ENCODE measurements at regions not wholly inside any gene's neighbourhood (a gene's known extent, or its start where the extent isn't known, plus 50 kb on each side); places are given as distances from the start of the nearest gene placed in this dataset.
"Not testable (repeated sequence)": the region's sequence is repeated elsewhere in the genome, so short reads cannot be mapped to it uniquely, and the experiment has no call there.

DNA sequence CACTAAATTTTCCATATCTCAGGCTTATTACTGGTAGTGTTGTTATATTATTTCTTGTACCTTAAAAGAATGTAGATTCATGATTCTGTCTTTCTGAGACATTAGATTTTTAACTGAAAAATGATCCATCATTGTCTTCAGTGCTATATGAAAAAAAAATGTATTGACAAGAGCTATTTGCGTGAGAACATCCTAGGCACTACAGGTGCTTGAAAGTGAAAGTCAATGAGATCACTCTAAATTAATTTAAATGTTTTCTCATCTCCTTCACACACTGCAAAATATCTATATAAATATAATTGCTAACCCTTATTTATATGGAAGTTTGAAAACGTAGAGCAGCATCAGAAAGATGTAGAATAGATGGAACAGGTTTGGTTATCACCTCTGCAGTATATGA is 684.6 kb downstream of the TRIB2 start:
- no peaks in the 10 kb centered on the region for H3K4me1 Mint-ChIP-seq (ENCODE audit: low read depth in 2 of 2)
- peaks cover 4 to 6% of the 10 kb centered on the region in 2 donors for H3K9me3 Mint-ChIP-seq

DNA sequence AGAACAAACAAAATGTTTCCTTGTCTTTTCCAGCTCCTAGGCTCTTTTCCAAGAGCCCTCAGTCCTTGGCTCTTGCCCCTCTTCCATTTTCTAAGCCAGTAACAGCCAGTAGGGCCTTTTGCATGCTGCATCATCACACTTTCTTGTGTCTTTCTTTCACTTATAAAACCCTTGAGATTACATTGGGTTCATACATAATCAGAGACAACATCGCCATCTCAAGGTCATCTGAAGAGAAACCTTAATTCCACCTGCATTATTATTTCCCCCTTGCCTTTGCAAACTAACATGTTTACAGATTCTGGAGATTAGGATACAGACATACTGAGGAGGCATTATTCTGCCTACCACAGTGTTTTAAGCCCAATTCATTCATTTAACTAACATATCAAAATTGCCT is 697.3 kb downstream of the TRIB2 start:
- H3K36me3 Mint-ChIP-seq (ENCODE audit: insufficient read depth) = peaks cover 4% of the 10 kb centered on the region
- peaks cover 15 to 25% of the 10 kb centered on the region in 2 donors for H3K9me3 Mint-ChIP-seq
- no peaks in the 10 kb centered on the region for H3K4me1 Mint-ChIP-seq (ENCODE audit: low read depth in 2 of 2)
- H3K4me3 Mint-ChIP-seq = no peak overlapping the region
- H3K27ac Mint-ChIP-seq = no peak overlapping the region
- ATAC-seq (replicated peaks) (no peak), DNase-seq (no peak)
- no peaks in the 10 kb centered on the region for H3K27me3 Mint-ChIP-seq

More for the DNA sequence above, 684.6 kb downstream of the TRIB2 start:
- Mint-ChIP-seq H3K36me3 (ENCODE audit: insufficient read depth) (no peaks in the 10 kb centered on the region), H3K27ac (no peak overlapping the region), H3K27me3 (no peaks in the 10 kb centered on the region), H3K4me3 (no peak overlapping the region)
- DNase-seq (no peak), ATAC-seq (replicated peaks) (no peak)

DNA sequence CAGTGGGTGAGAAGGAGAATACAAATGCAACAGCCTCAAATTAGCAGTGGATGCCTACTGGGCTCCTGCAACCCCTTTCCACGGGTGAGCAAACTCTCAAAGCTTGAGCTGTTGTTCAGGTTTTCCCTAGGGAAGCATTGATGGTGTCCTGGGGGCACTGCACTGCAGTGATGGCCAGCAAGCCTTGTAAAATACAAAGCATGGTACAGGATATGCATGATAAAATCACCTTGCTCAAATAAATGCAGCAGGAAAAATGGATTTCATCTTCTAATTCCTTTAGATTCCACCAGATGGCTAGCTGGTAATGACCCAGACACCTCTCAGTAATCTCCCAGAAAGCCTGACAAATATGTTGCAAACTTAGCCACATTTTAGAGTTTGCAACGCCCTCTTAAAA is 698.2 kb downstream of the TRIB2 start:
- H3K9me3 Mint-ChIP-seq = peaks cover 15 to 25% of the 10 kb centered on the region in 2 donors
- H3K36me3 Mint-ChIP-seq (ENCODE audit: insufficient read depth) = peaks cover 4% of the 10 kb centered on the region
- no peak overlapping the region for H3K27ac Mint-ChIP-seq
- no peaks in the 10 kb centered on the region for H3K4me1 Mint-ChIP-seq (ENCODE audit: low read depth in 2 of 2)
- no peaks in the 10 kb centered on the region for H3K27me3 Mint-ChIP-seq
- ATAC-seq (replicated peaks) = no peak
- DNase-seq = no peak
- H3K4me3 Mint-ChIP-seq = no peak overlapping the region

DNA sequence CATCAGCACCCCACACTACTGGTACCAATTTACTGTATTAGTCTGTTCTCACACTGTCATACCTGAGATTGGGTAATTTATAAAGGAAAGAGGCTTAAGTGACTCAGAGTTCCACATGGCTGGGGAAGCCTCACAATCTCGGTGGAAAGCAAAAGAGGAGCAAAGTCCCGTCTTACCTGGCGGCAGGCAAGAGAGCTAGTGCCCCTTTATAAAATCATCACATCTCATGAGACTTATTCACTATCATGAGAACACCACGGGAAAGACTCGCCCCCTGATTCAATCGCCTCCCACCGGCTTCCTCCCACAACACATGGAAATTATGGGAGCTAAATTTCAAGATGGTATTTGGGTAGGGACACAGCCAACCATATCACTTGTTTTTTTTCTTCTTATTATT is 717.2 kb downstream of the TRIB2 start:
- H3K4me1 Mint-ChIP-seq (ENCODE audit: low read depth in 2 of 2) = no peaks in the 10 kb centered on the region
- no peak for DNase-seq
- H3K4me3 Mint-ChIP-seq = no peak overlapping the region
- H3K27me3 Mint-ChIP-seq = no peaks in the 10 kb centered on the region
- H3K27ac Mint-ChIP-seq = no peak overlapping the region
- ATAC-seq (replicated peaks) = no peak
- no peaks in the 10 kb centered on the region for H3K36me3 Mint-ChIP-seq (ENCODE audit: insufficient read depth)
- peaks cover 0 to 12% of the 10 kb centered on the region in 2 donors for H3K9me3 Mint-ChIP-seq

DNA sequence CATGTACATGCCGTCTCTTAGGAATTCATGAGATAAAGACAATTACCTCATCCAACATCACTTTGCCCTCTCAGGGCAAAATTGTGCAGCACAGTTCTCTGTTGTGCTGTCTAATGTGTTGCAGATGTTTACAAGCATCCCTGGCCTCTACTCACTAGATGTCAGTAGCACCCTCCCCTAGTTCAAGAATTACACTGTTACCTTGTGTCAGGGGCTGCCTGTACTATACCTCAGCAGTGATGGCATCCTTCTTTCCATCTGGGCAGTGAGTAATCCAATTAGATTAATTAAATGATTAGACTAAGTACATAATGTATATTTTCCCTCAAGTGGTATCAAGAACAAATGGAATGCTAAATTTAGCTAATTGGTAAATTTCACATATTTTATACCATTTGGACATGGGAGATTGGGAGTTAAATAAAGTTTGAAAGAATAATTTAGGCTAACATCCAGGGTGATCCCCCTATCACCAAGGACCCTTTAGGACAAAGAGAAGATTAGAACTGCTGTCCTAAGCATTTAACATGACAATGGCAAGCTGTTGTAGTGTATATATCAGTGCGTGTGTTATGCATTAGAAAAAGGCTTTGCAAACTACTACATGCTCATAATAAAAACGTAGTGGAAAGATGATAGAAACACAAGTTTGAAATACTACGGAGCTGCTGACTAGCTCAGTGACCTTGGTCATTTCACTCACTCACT is 727.0 kb downstream of the TRIB2 start:
- not testable (repeated sequence) for H3K27ac Mint-ChIP-seq; DNase-seq; ATAC-seq (replicated peaks); H3K4me3 Mint-ChIP-seq; H3K36me3 Mint-ChIP-seq (ENCODE audit: insufficient read depth); H3K9me3 Mint-ChIP-seq; H3K27me3 Mint-ChIP-seq; H3K4me1 Mint-ChIP-seq (ENCODE audit: low read depth in 2 of 2)

DNA sequence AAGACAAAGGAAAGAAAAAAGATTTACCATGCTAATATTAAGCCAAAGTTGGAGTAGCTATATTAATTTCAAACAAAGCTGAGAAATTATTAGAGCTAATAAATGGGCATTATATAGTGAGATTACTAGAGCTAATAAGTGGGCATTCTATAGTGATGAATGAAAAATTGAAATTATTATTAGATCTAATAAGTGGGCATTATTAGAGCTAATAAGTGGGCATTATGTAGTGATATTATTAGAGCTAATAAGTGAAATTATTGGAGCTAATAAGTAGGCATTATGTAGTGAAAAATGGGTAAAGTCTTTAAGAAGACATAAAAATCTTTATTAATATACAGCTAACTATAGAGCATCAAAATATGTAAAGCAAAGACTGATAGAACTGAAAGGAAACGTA is 745.7 kb downstream of the TRIB2 start:
- Mint-ChIP-seq H3K4me3 (no peak overlapping the region), H3K27ac (no peak overlapping the region), H3K36me3 (ENCODE audit: insufficient read depth) (no peaks in the 10 kb centered on the region), H3K27me3 (no peaks in the 10 kb centered on the region), H3K9me3 (peaks cover 2 to 7% of the 10 kb centered on the region in 2 donors), H3K4me1 (ENCODE audit: low read depth in 2 of 2) (no peaks in the 10 kb centered on the region)
- ATAC-seq (replicated peaks) (no peak), DNase-seq (no peak)

DNA sequence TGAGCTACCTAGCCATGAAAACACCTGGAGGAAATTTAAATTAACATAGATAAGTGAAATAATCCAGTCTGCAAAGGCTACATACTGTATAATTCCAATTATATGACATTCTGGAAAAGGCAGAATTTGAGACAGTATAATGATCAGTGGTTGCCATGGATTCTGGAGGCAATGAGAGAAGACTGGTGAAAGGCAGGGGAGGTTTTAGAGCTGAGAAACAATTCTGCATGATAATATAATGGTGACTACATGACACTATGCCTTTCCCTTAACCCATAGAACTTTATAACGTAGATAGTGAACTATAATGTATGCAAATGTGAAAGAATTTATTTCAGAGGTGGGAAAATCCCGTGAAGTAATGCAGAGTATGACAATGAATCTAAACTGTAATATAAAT is 749.3 kb downstream of the TRIB2 start:
- no peaks in the 10 kb centered on the region for H3K36me3 Mint-ChIP-seq (ENCODE audit: insufficient read depth)
- no peak for ATAC-seq (replicated peaks)
- no peaks in the 10 kb centered on the region for H3K27me3 Mint-ChIP-seq

DNA sequence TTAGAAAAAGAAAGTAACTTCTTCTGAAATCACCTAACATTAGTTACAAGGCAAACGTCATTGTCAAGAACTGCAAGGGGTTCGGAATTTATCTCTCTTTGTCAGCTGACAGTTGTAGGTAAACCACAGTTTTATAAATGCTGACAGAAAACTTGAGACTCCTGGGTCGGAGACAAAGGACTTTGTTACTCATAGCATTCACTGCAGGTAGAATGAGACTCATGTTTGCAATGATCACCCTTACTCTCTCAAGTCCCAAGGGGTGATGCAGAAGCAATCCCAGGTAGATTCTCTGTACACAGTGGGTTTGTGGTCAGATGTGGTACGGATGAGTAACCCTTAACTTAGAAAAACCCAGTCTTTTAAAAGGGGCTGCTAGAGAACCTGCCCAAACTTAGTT is 757.8 kb downstream of the TRIB2 start:
- Mint-ChIP-seq H3K4me3 (no peak overlapping the region), H3K27ac (no peak overlapping the region), H3K9me3 (peaks cover 10% of the 10 kb centered on the region in 2 donors), H3K27me3 (no peaks in the 10 kb centered on the region), H3K36me3 (ENCODE audit: insufficient read depth) (peaks cover 3% of the 10 kb centered on the region), H3K4me1 (ENCODE audit: low read depth in 2 of 2) (no peaks in the 10 kb centered on the region)
- DNase-seq (no peak), ATAC-seq (replicated peaks) (no peak)

More for the DNA sequence above, 749.3 kb downstream of the TRIB2 start:
- Mint-ChIP-seq H3K27ac (no peak overlapping the region), H3K9me3 (peaks cover 4 to 7% of the 10 kb centered on the region in 2 donors), H3K4me3 (no peak overlapping the region), H3K4me1 (ENCODE audit: low read depth in 2 of 2) (no peaks in the 10 kb centered on the region)
- DNase-seq = no peak

DNA sequence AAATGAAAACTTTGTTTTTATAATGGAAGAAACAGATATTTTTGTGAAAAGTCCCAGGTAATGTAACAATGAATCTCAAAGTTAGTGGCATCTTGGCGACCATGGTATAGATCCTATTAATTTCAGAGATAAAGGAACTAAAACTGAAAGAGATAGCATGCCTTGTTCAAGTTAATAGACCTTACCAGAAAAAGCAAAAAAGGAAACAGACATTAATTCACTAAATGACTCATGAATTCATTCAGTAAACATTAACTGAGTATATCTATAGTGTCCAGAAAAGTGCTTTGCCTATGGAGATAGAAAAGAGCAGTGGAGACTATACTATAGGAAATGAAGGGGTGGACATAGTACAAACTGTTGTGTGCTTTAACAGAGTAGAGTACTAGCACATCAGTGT is 763.3 kb downstream of the TRIB2 start:
- peaks cover 3% of the 10 kb centered on the region for H3K36me3 Mint-ChIP-seq (ENCODE audit: insufficient read depth)
- peaks cover 9 to 10% of the 10 kb centered on the region in 2 donors for H3K9me3 Mint-ChIP-seq
- H3K4me3 Mint-ChIP-seq = no peak overlapping the region
- no peak for DNase-seq
- no peak for ATAC-seq (replicated peaks)
- no peak overlapping the region for H3K27ac Mint-ChIP-seq
- no peaks in the 10 kb centered on the region for H3K27me3 Mint-ChIP-seq
- no peaks in the 10 kb centered on the region for H3K4me1 Mint-ChIP-seq (ENCODE audit: low read depth in 2 of 2)

DNA sequence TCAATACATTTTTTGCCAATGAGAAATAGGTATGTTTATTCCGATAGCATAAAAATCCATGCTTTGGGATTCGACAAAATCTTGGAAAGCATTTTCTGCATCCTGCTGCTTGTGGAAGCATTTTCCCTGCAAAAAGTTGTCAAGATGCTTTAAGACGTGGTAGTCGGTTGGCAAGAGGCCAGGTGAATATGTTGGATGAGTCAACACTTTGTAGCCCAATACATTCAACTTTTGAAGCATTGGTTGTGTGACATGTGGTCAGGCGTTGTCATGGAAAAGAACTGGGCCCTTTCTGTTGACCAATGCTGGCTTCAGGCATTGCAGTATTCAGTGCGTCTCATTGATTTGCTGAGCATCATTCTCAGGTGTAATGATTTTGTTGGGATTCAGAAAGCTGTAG is 764.5 kb downstream of the TRIB2 start:
- Mint-ChIP-seq H3K4me3 (no peak overlapping the region), H3K27ac (no peak overlapping the region), H3K9me3 (peaks cover 10% of the 10 kb centered on the region in 2 donors), H3K27me3 (no peaks in the 10 kb centered on the region), H3K4me1 (ENCODE audit: low read depth in 2 of 2) (no peaks in the 10 kb centered on the region), H3K36me3 (ENCODE audit: insufficient read depth) (peaks cover 3% of the 10 kb centered on the region)
- DNase-seq (no peak), ATAC-seq (replicated peaks) (no peak)

DNA sequence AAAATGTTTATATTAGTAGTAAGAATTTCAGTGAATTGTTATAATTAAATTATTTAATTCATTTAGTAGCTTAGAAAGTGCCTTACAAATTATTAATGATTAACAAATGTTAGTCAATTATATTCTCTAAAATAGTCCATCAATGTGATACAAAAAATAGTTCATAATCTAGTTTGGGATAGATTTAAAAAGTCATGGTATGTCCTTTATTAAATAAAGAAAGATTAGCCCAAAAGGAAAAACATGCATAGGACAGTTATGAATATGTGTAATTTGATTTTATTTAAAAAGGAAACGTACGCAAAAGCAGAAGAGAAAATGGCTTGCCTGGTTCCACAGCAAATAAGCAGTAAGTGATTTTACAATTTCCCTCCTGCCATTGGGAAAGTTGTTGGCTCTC is 768.5 kb downstream of the TRIB2 start:
- Mint-ChIP-seq H3K27me3 (no peaks in the 10 kb centered on the region), H3K9me3 (peaks cover 0 to 5% of the 10 kb centered on the region in 2 donors), H3K4me1 (ENCODE audit: low read depth in 2 of 2) (no peaks in the 10 kb centered on the region), H3K27ac (no peak overlapping the region), H3K36me3 (ENCODE audit: insufficient read depth) (no peaks in the 10 kb centered on the region), H3K4me3 (no peak overlapping the region)
- no peak for DNase-seq
- ATAC-seq (replicated peaks) = no peak

DNA sequence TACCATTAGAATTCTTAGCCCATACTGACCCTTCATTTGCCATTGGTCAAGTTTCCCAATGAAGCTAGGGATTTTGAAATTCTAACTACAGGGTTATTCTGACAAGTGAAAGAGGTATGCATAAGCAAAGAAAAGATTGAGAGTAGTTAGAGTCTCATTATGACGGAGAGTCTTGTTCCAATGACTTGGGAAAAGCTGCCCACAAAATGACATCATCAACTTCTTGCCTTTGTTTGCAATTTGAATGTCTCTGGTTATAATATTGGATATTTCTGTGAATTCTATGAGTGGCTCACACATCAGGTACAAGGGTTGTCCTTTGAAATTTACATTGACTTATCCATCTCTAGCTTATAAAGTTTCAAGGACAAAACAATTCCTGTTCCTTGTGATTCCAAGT is 772.2 kb downstream of the TRIB2 start:
- no peak overlapping the region for H3K4me3 Mint-ChIP-seq

DNA sequence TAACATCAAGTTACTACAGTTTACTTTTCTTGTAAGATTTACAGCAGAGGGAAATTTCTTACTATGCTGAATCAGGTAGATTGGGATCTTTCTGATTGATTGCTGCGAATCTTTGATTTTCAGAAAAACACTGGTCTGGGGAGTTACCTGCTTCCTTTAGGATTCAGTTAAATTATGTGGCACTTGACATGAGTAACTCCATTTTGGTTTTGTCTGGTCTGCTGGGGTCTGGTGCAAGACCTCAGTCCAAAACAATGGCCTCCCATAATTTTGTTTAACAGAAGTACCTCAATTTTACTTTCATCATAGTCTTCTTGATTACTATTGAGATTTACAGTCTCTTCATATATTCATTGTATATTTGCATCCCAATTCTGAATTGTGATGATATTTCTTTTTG is 775.5 kb downstream of the TRIB2 start:
- Mint-ChIP-seq H3K36me3 (ENCODE audit: insufficient read depth) (no peaks in the 10 kb centered on the region), H3K4me1 (ENCODE audit: low read depth in 2 of 2) (no peaks in the 10 kb centered on the region), H3K4me3 (no peak overlapping the region), H3K27me3 (no peaks in the 10 kb centered on the region), H3K27ac (no peak overlapping the region), H3K9me3 (peaks cover 0 to 6% of the 10 kb centered on the region in 2 donors)
- DNase-seq (no peak), ATAC-seq (replicated peaks) (no peak)

More for the DNA sequence above, 772.2 kb downstream of the TRIB2 start:
- H3K27ac Mint-ChIP-seq = no peak overlapping the region
- peaks cover 0 to 3% of the 10 kb centered on the region in 2 donors for H3K9me3 Mint-ChIP-seq
- ATAC-seq (replicated peaks) = no peak
- no peak for DNase-seq
- no peaks in the 10 kb centered on the region for H3K36me3 Mint-ChIP-seq (ENCODE audit: insufficient read depth)
- no peaks in the 10 kb centered on the region for H3K4me1 Mint-ChIP-seq (ENCODE audit: low read depth in 2 of 2)
- no peaks in the 10 kb centered on the region for H3K27me3 Mint-ChIP-seq

DNA sequence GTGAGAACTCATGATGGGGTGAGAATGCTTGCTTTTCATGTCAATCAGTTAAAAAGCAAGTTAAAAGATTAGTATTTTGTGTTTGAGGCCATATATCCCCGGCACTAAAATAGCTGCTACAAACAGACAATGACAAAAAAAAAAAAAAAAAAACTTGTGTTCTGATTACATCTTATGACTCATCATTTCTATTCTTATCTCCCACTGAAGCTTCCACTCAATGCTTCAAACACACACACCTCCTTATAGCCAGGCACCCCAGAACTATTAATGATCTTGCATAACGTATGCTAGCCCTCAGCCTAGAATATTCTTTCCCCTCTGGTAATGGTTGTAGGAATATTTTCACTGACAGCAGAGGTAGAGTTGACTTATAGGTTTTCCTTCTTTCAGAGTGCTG is 778.3 kb downstream of the TRIB2 start:
- DNase-seq (no peak), ATAC-seq (replicated peaks) (no peak)
- Mint-ChIP-seq H3K4me3 (no peak overlapping the region), H3K4me1 (ENCODE audit: low read depth in 2 of 2) (no peaks in the 10 kb centered on the region), H3K36me3 (ENCODE audit: insufficient read depth) (no peaks in the 10 kb centered on the region), H3K9me3 (peaks cover 0 to 6% of the 10 kb centered on the region in 2 donors), H3K27ac (no peak overlapping the region), H3K27me3 (no peaks in the 10 kb centered on the region)

Measured in effector memory CD8-positive, alpha-beta T cell (primary cell).